Fibroblast of upper back skin (primary cell): ENCODE measurements at regions not wholly inside any gene's neighbourhood (a gene's known extent, or its start where the extent isn't known, plus 50 kb on each side); places are given as distances from the start of the nearest gene placed in this dataset.

Experiments used
- DNase-seq: peaks from one replicate; pipeline ENCODE4 v3.0.0-alpha.2; 2013

GRCh38 chr1:186620566-186621350, 59.5 kb downstream of the PTGS2 start:
- DNase-seq = peak; percentile 98

GRCh38 chr1:186618401-186619170, 61.6 kb downstream of the PTGS2 start:
- DNase-seq = peak; percentile 63

GRCh38 chr1:186617926-186618325, 62.3 kb downstream of the PTGS2 start:
- DNase-seq = peak; percentile 7

- no peak for DNase-seq
Observed at GRCh38 chr1:186616511-186616910, 63.7 kb downstream of the PTGS2 start.

GRCh38 chr1:186615332-186615731, 64.9 kb downstream of the PTGS2 start:
- DNase-seq = no peak

- DNase-seq = no peak
Observed at GRCh38 chr1:186611156-186611555, 69.1 kb downstream of the PTGS2 start.

GRCh38 chr1:186609183-186609582, 71.0 kb downstream of the PTGS2 start:
- no peak for DNase-seq

- peak; percentile 83 for DNase-seq
Observed at GRCh38 chr1:186605762-186606350, 74.4 kb downstream of the PTGS2 start.

GRCh38 chr1:186595969-186596368, 84.3 kb downstream of the PTGS2 start:
- DNase-seq = no peak

GRCh38 chr1:186578325-186579016, 101.8 kb downstream of the PTGS2 start:
- no peak for DNase-seq

GRCh38 chr1:186577633-186578032, 102.6 kb downstream of the PTGS2 start:
- DNase-seq = no peak

GRCh38 chr1:186577216-186577615, 103.0 kb downstream of the PTGS2 start:
- DNase-seq = no peak

- DNase-seq = peak; percentile 74
Observed at GRCh38 chr1:186575348-186575747, 104.9 kb downstream of the PTGS2 start.

GRCh38 chr1:186574926-186575325, 105.3 kb downstream of the PTGS2 start:
- DNase-seq = no peak

- no peak for DNase-seq
Observed at GRCh38 chr1:186572509-186572908, 107.7 kb downstream of the PTGS2 start.

- DNase-seq = no peak
Observed at GRCh38 chr1:186571771-186572170, 108.5 kb downstream of the PTGS2 start.

GRCh38 chr1:186569856-186570255, 108.9 kb upstream of the PDC start:
- DNase-seq = peak; percentile 49

- no peak for DNase-seq
Observed at GRCh38 chr1:186568221-186568620, 107.3 kb upstream of the PDC start.

- DNase-seq = peak; percentile 47
Observed at GRCh38 chr1:186566140-186566855, 105.4 kb upstream of the PDC start.

- DNase-seq = peak; percentile 38
Observed at GRCh38 chr1:186564582-186564981, 103.7 kb upstream of the PDC start.

GRCh38 chr1:186559601-186560116, 98.7 kb upstream of the PDC start:
- peak; percentile 83 for DNase-seq

GRCh38 chr1:186557147-186557777, 96.3 kb upstream of the PDC start:
- DNase-seq = no peak
